ENCODE measurements at regions not wholly inside any gene's neighbourhood (a gene's known extent, or its start where the extent isn't known, plus 50 kb on each side); places are given as distances from the start of the nearest gene placed in this dataset.

DNA sequence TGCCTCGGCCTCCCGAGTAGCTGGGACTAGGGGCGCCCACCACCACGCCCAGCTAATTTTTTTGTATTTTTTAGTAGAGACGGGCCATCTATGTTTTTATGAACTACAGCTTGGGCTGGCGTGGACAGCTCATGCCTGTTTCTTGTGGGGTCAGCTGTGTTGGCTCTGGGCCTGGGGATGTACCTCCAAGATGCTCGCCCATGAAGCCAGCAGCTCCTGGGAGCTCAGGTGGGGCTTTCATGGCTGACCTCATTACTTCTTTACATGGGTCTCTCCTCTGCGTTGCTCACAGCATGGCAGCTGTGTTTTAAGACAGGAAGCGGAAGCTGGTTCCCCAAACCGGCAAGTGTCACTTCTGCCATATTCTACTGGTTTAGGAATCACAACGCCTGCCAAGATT is 203.1 kb downstream of the SOX11 start:
- no peak for DNase-seq
- H3K27me3 ChIP-seq, result no peaks in the 10 kb centered on the region
- no peaks in the 10 kb centered on the region for H3K9me3 ChIP-seq
- no peaks in the 10 kb centered on the region for H3K36me3 ChIP-seq
- in situ Hi-C loops (cut with MboI; ENCODE audit: low sequenced_read_pairs in 4 of 4) (no loop called here), intact Hi-C loops (cut with DNase I; ENCODE audit: low total_unique reads) (no loop called here)
- H3K4me1 ChIP-seq, result no peaks in the 10 kb centered on the region
- ATAC-seq, result no peak
- H3K27ac ChIP-seq, result no peak overlapping the region
- TF ChIP-seq POLR2A (IDR thresholded peaks at IDR 0.05), result no peak
- TF ChIP-seq, protein P1, sequence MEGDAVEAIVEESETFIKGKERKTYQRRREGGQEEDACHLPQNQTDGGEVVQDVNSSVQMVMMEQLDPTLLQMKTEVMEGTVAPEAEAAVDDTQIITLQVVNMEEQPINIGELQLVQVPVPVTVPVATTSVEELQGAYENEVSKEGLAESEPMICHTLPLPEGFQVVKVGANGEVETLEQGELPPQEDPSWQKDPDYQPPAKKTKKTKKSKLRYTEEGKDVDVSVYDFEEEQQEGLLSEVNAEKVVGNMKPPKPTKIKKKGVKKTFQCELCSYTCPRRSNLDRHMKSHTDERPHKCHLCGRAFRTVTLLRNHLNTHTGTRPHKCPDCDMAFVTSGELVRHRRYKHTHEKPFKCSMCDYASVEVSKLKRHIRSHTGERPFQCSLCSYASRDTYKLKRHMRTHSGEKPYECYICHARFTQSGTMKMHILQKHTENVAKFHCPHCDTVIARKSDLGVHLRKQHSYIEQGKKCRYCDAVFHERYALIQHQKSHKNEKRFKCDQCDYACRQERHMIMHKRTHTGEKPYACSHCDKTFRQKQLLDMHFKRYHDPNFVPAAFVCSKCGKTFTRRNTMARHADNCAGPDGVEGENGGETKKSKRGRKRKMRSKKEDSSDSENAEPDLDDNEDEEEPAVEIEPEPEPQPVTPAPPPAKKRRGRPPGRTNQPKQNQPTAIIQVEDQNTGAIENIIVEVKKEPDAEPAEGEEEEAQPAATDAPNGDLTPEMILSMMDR (IDR thresholded peaks at IDR 0.05 in 4 of 5, conservative IDR thresholded peaks at IDR 0.05 in 1 of 5), result no peak
- H3K4me3 ChIP-seq, result no peak overlapping the region

DNA sequence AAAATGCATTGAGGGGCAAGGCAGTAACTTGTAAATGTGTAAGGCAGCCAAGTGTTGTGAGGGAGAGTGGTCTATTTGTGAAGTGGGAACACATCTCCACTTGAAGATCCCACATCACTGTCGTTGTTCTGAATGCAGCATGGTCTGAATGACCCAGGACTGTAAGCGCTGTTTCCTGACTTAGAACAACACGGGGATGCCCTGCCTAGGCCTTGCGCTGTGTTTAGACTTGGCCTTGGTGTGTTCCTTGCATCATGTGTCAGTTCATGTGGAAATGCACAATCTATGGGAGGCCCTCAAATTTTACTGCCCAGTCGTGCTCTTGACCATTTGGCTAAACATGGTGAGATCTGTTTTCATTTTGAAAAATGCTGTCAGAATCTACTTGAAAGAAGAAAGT is 205.1 kb downstream of the SOX11 start:
- no peaks in the 10 kb centered on the region for H3K9me3 ChIP-seq
- DNase-seq (no peak), ATAC-seq (no peak)

DNA sequence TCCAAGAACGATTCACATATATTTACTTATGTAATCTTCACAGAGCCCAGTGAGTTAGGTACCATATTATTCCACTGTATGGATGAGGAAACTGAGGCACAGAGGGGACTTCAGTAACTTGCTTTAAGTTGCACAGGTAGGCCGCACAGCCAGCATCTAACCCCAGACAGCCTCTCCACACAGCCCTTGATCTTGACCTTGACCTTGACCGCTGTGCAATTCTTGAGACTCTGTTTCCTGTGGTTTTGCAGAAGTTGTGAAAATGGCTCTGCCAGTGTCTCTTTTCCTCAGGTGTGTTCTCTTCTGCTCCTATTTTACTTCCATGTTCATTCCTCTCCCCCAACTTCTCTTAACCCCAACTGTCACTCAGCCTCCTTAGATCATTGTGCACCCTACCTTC is 206.5 kb downstream of the SOX11 start:
- H3K27me3 ChIP-seq, result no peaks in the 10 kb centered on the region

More for the DNA sequence above, 205.1 kb downstream of the SOX11 start:
- no peak for TF ChIP-seq POLR2A (IDR thresholded peaks at IDR 0.05)
- TF ChIP-seq, protein P1 (IDR thresholded peaks at IDR 0.05 in 4 of 5, conservative IDR thresholded peaks at IDR 0.05 in 1 of 5), result no peak
- Histone ChIP-seq H3K36me3 (no peaks in the 10 kb centered on the region), H3K27ac (no peak overlapping the region), H3K4me3 (no peak overlapping the region), H3K27me3 (no peaks in the 10 kb centered on the region), H3K4me1 (no peaks in the 10 kb centered on the region)
- intact Hi-C loops (cut with DNase I; ENCODE audit: low total_unique reads), result no loop called here
- in situ Hi-C loops (cut with MboI; ENCODE audit: low sequenced_read_pairs in 4 of 4), result no loop called here

DNA sequence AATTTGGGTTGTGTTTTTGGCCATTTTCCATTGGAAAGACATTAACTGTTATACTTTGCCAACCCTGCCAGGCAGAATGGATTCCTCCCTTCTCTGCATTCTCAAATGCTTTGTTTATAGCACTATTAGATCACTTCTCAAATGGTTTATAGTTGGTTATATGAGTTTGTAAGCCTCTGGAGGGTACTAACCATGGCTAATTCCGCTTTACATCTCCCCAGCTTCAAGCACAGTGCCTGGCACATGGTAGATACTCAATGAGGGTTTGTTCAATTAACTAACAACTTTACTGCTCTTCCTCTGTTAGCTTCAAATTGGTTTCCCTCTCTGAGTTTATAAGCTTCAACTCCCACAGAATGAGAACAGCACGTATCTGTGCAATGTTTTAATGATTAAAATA is 213.5 kb downstream of the SOX11 start:
- no peaks in the 10 kb centered on the region for H3K4me1 ChIP-seq
- no peak for DNase-seq
- no peaks in the 10 kb centered on the region for H3K27me3 ChIP-seq
- H3K4me3 ChIP-seq, result no peak overlapping the region
- ATAC-seq, result no peak
- H3K27ac ChIP-seq, result no peak overlapping the region
- intact Hi-C loops (cut with DNase I; ENCODE audit: low total_unique reads) (no loop called here), in situ Hi-C loops (cut with MboI; ENCODE audit: low sequenced_read_pairs in 4 of 4) (no loop called here)
- no peak for TF ChIP-seq POLR2A (IDR thresholded peaks at IDR 0.05)
- TF ChIP-seq, protein P1 (IDR thresholded peaks at IDR 0.05 in 4 of 5, conservative IDR thresholded peaks at IDR 0.05 in 1 of 5), result no peak
- H3K9me3 ChIP-seq, result no peaks in the 10 kb centered on the region
- H3K36me3 ChIP-seq, result no peaks in the 10 kb centered on the region

More for the DNA sequence above, 206.5 kb downstream of the SOX11 start:
- in situ Hi-C loops (cut with MboI; ENCODE audit: low sequenced_read_pairs in 4 of 4) (no loop called here), intact Hi-C loops (cut with DNase I; ENCODE audit: low total_unique reads) (no loop called here)
- no peak for ATAC-seq
- Histone ChIP-seq H3K4me3 (no peak overlapping the region), H3K36me3 (no peaks in the 10 kb centered on the region), H3K27ac (no peak overlapping the region), H3K9me3 (no peaks in the 10 kb centered on the region), H3K4me1 (no peaks in the 10 kb centered on the region)
- no peak for DNase-seq
- no peak for TF ChIP-seq POLR2A (IDR thresholded peaks at IDR 0.05)
- TF ChIP-seq, protein P1 (IDR thresholded peaks at IDR 0.05 in 4 of 5, conservative IDR thresholded peaks at IDR 0.05 in 1 of 5), result no peak

DNA sequence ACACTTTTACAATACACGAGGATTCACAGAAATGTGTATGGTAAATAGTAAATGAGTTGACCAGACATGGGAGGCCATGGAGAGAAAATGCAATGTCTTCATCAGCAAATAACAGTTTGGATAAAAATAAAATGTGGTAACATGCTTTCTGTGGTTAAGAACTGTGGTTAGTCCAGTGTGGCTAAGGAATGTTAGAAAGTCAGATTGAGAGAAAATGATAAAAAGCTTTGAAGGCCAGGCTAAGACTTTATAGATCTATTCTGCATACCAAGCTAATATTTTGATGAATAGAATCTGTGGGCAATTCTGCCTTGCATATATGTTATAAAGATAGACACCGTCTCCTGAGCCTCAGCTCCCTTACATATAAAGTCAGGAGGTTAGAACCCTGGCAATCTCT is 215.9 kb downstream of the SOX11 start:
- in situ Hi-C loops (cut with MboI; ENCODE audit: low sequenced_read_pairs in 4 of 4), result no loop called here
- intact Hi-C loops (cut with DNase I; ENCODE audit: low total_unique reads), result no loop called here

More for the DNA sequence above, 215.9 kb downstream of the SOX11 start:
- Histone ChIP-seq H3K27ac (no peak overlapping the region), H3K36me3 (no peaks in the 10 kb centered on the region), H3K27me3 (no peaks in the 10 kb centered on the region), H3K9me3 (no peaks in the 10 kb centered on the region), H3K4me1 (no peaks in the 10 kb centered on the region), H3K4me3 (no peak overlapping the region)
- DNase-seq, result no peak
- TF ChIP-seq, protein P1 (IDR thresholded peaks at IDR 0.05 in 4 of 5, conservative IDR thresholded peaks at IDR 0.05 in 1 of 5), result no peak
- no peak for TF ChIP-seq POLR2A (IDR thresholded peaks at IDR 0.05)
- ATAC-seq, result no peak

Data from gastrocnemius medialis (tissue), 4 donors.